Esophagus squamous epithelium (tissue), 4 donors: ENCODE measurements at regions not wholly inside any gene's neighbourhood (a gene's known extent, or its start where the extent isn't known, plus 50 kb on each side); places are given as distances from the start of the nearest gene placed in this dataset.

Source experiments
- POLR2A ChIP-seq, 4 donors: fragments of 450-650 bp; IDR thresholded peaks; one replicate each; pipeline ENCODE4 v1.6.1; 2017; ENCODE audit warnings: antibody characterized with exemption in 4 of 4, mild to moderate bottlenecking in 4 of 4, moderate library complexity in 3 of 4
- TF ChIP-seq, protein P1 (sequence below), 6 experiments: fragments of 450-650 bp in 4 of 6; fragments of 200-600 bp in 2 of 6; sonication (generic) in 2 of 6; IDR thresholded peaks; one replicate each; pipeline ENCODE4 v1.5.1; 2016 to 2019; ENCODE audit warnings: antibody characterized with exemption in 6 of 6, mild to moderate bottlenecking in 4 of 6, moderate library complexity in 4 of 6

DNA sequence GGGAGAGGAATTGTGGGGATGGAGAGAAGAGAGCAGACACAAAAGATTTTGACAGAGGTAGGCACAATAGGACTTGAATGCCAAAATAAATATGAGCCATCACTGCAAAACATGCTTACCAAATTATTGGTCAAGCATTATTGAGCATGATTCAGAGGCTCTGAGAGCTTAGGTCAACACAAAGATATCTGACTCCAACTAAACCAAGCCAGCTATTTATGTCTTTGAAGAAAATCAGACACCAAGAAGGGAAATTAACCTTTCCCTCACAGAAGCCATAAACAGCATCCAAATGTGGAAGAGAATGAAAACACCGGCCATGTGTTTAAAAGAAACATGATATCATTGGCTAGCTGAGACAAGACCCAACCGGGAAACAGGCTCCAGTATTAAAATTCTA, 323.2 kb downstream of the RAB28 start:
- TF ChIP-seq, protein P1, sequence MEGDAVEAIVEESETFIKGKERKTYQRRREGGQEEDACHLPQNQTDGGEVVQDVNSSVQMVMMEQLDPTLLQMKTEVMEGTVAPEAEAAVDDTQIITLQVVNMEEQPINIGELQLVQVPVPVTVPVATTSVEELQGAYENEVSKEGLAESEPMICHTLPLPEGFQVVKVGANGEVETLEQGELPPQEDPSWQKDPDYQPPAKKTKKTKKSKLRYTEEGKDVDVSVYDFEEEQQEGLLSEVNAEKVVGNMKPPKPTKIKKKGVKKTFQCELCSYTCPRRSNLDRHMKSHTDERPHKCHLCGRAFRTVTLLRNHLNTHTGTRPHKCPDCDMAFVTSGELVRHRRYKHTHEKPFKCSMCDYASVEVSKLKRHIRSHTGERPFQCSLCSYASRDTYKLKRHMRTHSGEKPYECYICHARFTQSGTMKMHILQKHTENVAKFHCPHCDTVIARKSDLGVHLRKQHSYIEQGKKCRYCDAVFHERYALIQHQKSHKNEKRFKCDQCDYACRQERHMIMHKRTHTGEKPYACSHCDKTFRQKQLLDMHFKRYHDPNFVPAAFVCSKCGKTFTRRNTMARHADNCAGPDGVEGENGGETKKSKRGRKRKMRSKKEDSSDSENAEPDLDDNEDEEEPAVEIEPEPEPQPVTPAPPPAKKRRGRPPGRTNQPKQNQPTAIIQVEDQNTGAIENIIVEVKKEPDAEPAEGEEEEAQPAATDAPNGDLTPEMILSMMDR (IDR thresholded peaks at IDR 0.05), result no peak
- no peak for TF ChIP-seq POLR2A (IDR thresholded peaks at IDR 0.05)
